Neural progenitor cell (in vitro differentiated cells): ENCODE measurements at regions not wholly inside any gene's neighbourhood (a gene's known extent, or its start where the extent isn't known, plus 50 kb on each side); places are given as distances from the start of the nearest gene placed in this dataset.

Experiments used
- EZH2 ChIP-seq: fragments of 200-600 bp; sonication (generic); IDR thresholded peaks from 2 replicates; pipeline ENCODE4 v1.6.1; 2017; ENCODE audit warnings: antibody characterized with exemption, mild to moderate bottlenecking, moderate library complexity
- TF ChIP-seq, protein P1 (sequence below): fragments of 200-600 bp; sonication (generic); IDR thresholded peaks from 2 replicates; pipeline ENCODE4 v1.5.1; 2017; ENCODE audit warnings: antibody characterized with exemption, mild to moderate bottlenecking

- TF ChIP-seq, protein P1, sequence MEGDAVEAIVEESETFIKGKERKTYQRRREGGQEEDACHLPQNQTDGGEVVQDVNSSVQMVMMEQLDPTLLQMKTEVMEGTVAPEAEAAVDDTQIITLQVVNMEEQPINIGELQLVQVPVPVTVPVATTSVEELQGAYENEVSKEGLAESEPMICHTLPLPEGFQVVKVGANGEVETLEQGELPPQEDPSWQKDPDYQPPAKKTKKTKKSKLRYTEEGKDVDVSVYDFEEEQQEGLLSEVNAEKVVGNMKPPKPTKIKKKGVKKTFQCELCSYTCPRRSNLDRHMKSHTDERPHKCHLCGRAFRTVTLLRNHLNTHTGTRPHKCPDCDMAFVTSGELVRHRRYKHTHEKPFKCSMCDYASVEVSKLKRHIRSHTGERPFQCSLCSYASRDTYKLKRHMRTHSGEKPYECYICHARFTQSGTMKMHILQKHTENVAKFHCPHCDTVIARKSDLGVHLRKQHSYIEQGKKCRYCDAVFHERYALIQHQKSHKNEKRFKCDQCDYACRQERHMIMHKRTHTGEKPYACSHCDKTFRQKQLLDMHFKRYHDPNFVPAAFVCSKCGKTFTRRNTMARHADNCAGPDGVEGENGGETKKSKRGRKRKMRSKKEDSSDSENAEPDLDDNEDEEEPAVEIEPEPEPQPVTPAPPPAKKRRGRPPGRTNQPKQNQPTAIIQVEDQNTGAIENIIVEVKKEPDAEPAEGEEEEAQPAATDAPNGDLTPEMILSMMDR: no peak
- TF ChIP-seq EZH2: no peak
These were observed 723.7 kb downstream of the RWDD3 start for GRCh38 chr1:95957748-95958147.
